Heart left ventricle (tissue), 16 donors: ENCODE measurements at regions not wholly inside any gene's neighbourhood (a gene's known extent, or its start where the extent isn't known, plus 50 kb on each side); places are given as distances from the start of the nearest gene placed in this dataset.
A peak's percentile ranks its signal among the peaks of the same experiment; 100 is the strongest.

Experiments used
- ATAC-seq, 4 donors: fragments of 200-7000 bp; cut with Tn5 transposase; one replicate each; pipeline ENCODE4 v1.9.1; 2020 to 2022; ENCODE audit warnings: moderate library complexity in 4 of 4, mild to moderate bottlenecking in 3 of 4, moderate number of reproducible peaks in 1 of 4
- DNase-seq, 5 donors: peaks; one replicate each; pipeline ENCODE4 v3.0.0-alpha.2; 2020
- H3K27ac ChIP-seq, 12 donors: fragments of 200-600 bp; sonication (generic) in 4 of 12; one replicate each; pipeline versions ENCODE4 v1.5.0 to v1.8.0; 2016 to 2022; ENCODE audit warnings: mild to moderate bottlenecking in 2 of 12
- H3K27me3 ChIP-seq, 9 donors: fragments of 200-600 bp; sonication (generic) in 2 of 9; one replicate each; pipeline versions ENCODE4 v1.5.1 to v1.8.0; 2016 to 2022; ENCODE audit warnings: mild to moderate bottlenecking in 3 of 9
- H3K36me3 ChIP-seq, 9 donors: fragments of 200-600 bp; sonication (generic) in 2 of 9; one replicate each; pipeline versions ENCODE4 v1.5.0 to v1.8.0; 2018 to 2022; ENCODE audit warnings: mild to moderate bottlenecking in 2 of 9
- H3K4me1 ChIP-seq, 12 donors: fragments of 200-600 bp; sonication (generic) in 4 of 12; one replicate each; pipeline versions ENCODE4 v1.5.0 to v1.8.0; 2016 to 2022; ENCODE audit warnings: mild to moderate bottlenecking in 3 of 12
- H3K4me3 ChIP-seq, 12 donors: fragments of 200-600 bp; sonication (generic) in 4 of 12; one replicate each; pipeline versions ENCODE4 v1.5.0 to v1.8.0; 2017 to 2022; ENCODE audit warnings: mild to moderate bottlenecking in 9 of 12, moderate library complexity in 4 of 12
- H3K9me3 ChIP-seq, 12 donors: fragments of 200-600 bp; sonication (generic) in 4 of 12; one replicate each; pipeline versions ENCODE4 v1.5.0 to v1.8.0; 2016 to 2022; ENCODE audit warnings: mild to moderate bottlenecking in 1 of 12
- POLR2A ChIP-seq, 2 donors: fragments of 450-650 bp; IDR thresholded peaks; one replicate each; pipeline ENCODE4 v1.6.1; 2017; ENCODE audit warnings: antibody characterized with exemption in 2 of 2, mild to moderate bottlenecking in 2 of 2, moderate library complexity in 2 of 2
- WGBS, 4 donors: extraction: QIAGEN DNeasy Blood & Tissue Kit in 2 of 4; methylation state at CpG; one replicate each; pipeline versions ENCODE4 v1.1.5 to v1.1.7; 2013 to 2018; 5-methylcytosine and 5-hydroxymethylcytosine counted together
- intact Hi-C, 10 donors: fragments of 100-400 bp; cut with DNase I; formaldehyde crosslinking; loops; one replicate each; pipeline versions ENCODE4 v1.11.1 to v1.14.2; 2022
- TF ChIP-seq, protein P1 (sequence below), 12 donors: fragments of 200-600 bp; sonication (generic) in 4 of 12; IDR thresholded peaks; one replicate each; pipeline versions ENCODE4 v1.5.0 to v1.8.0; 2018 to 2022; ENCODE audit warnings: antibody characterized with exemption in 12 of 12, mild to moderate bottlenecking in 5 of 12
- donor health status: ischemic (EF 13 %, LVEDD 7.1; RV severe dilation, severe dysfunction).
- donor health status: healthy with polysubstance abuse.
- donor health status: DM: no; HTN: yes; CAD: no.
- donor health status: DM: no; HTN: no; CAD: no.
- donor health status: ischemic (EF 25% LVEDD 6.9; RV normal size, moderate dysfunction).
- donor health status: ischemic (EF 25% LVEDD 5.7; RV mildly dilated, moderate dysfunction).
- donor health status: healthy.
- donor health status: DM: yes; HTN: yes; CAD: no.
- donor health status: ischemic (EF 35%, LVEDD 5.7; RV mildly dilated, moderate dysfunction).
- donor health status: nonischemic (EF 11% LVEDD 7.7; RV severe dilation, severe dysfunction).
- donor health status: DM: yes; HTN: yes; CAD: no.
- donor health status: PGD.
- donor health status: ischemic (EF 29% LVEDD 5.4; RV normal size, mild dysfunction).
- donor health status: nonischemic (EF 23%, LVEDD 6.1; RV moderate dilation, normal function).

DNA sequence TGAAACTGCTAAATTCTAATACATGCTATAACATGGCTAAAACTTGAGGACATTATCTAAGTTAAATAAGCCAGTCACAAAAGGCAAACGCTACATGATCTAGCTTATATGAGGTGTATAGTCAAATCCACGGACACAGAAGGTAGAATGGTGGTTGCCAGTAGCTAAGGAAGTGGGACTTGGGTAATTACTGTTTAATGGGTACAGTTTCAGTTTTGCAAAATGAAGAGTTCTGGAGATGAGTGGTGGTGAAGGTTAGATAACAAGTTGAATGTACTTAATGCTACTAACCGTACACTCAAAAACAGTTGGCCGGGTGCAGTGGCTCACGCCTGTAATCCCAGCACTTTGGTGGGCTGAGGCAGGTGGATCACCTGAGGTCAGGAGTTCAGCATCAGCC lies 644.5 kb upstream of the DIPK2B start:
- H3K36me3 ChIP-seq: no peaks in the 10 kb centered on the region
- H3K4me1 ChIP-seq: peaks cover 0 to 3% (median 0%) of the 10 kb centered on the region in 12 donors
- H3K4me3 ChIP-seq: no peak overlapping the region
- no peak for ATAC-seq
- intact Hi-C loops: loop anchor here in 6 of 10 donors (5.0 to 10.0 kb wide), 4 partner anchors 250 to 520 kb away; no protein-coding TSS in a partner anchor
- 89 to 94% (median 93%) methylated on average over 5 of the region's 5 CpGs for WGBS, 4 donors
- no peak for TF ChIP-seq POLR2A (IDR thresholded peaks at IDR 0.05)
- TF ChIP-seq, protein P1, sequence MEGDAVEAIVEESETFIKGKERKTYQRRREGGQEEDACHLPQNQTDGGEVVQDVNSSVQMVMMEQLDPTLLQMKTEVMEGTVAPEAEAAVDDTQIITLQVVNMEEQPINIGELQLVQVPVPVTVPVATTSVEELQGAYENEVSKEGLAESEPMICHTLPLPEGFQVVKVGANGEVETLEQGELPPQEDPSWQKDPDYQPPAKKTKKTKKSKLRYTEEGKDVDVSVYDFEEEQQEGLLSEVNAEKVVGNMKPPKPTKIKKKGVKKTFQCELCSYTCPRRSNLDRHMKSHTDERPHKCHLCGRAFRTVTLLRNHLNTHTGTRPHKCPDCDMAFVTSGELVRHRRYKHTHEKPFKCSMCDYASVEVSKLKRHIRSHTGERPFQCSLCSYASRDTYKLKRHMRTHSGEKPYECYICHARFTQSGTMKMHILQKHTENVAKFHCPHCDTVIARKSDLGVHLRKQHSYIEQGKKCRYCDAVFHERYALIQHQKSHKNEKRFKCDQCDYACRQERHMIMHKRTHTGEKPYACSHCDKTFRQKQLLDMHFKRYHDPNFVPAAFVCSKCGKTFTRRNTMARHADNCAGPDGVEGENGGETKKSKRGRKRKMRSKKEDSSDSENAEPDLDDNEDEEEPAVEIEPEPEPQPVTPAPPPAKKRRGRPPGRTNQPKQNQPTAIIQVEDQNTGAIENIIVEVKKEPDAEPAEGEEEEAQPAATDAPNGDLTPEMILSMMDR (IDR thresholded peaks at IDR 0.05): no peak
- H3K27me3 ChIP-seq: peaks cover 0 to 26% (median 0%) of the 10 kb centered on the region in 9 donors
- H3K9me3 ChIP-seq: no peaks in the 10 kb centered on the region
- no peak for DNase-seq
- no peak overlapping the region for H3K27ac ChIP-seq

DNA sequence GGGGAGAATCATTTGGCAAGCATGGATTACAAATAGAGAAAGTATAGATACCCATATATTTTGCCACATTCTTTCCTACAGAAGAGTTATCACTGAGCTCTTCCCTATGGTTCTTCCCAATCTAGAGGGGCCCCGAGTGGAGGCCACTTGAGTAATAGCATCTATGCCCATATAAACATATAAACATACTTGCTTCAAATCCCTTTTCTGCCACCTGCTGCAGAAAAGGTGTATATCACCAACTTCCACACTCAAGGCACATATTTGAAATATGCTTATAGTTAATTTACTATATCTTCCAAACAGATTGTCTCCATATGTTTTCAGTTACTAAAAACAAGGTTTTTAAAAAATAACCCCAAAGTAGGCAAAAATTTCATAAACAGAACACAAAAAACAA lies 642.8 kb upstream of the DIPK2B start:
- intact Hi-C loops: loop anchor here in 7 of 10 donors (5.0 to 10.0 kb wide), 5 partner anchors 249 to 519 kb away; no protein-coding TSS in a partner anchor
- DNase-seq (no peak), ATAC-seq (no peak)
- Histone ChIP-seq H3K27me3 (peaks cover 0 to 17% (median 0%) of the 10 kb centered on the region in 9 donors), H3K4me3 (no peak overlapping the region), H3K4me1 (no peaks in the 10 kb centered on the region), H3K36me3 (no peaks in the 10 kb centered on the region), H3K9me3 (no peaks in the 10 kb centered on the region), H3K27ac (no peak overlapping the region)
- 14 to 27% (median 22%) methylated on average over 1 of the region's 1 CpG for WGBS, 4 donors
- no peak for TF ChIP-seq POLR2A (IDR thresholded peaks at IDR 0.05)
- TF ChIP-seq, protein P1 (IDR thresholded peaks at IDR 0.05): peak in 5 of 12 donors; percentile 7 to 39 (median 24)

DNA sequence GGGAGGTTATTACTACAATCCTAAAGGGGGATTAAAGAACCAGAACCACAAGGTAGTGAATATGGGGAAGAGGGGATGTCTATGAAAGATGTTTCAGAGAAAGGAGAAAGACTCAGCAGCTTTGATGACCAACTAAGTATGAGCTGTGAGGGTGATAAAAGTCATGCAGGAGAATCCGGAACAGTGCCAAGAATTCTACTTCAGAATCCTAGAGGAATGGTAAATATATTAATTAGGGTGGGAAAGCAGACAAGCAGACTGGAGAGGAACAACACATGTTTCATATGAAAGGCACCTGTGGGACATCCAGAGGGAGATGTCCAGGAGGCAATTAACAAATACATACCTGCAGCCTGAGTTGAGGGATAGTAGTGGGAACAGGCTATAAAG lies 642.2 kb upstream of the DIPK2B start:
- H3K27me3 ChIP-seq: peaks cover 0 to 17% (median 0%) of the 10 kb centered on the region in 9 donors
- H3K36me3 ChIP-seq: no peaks in the 10 kb centered on the region
- no peaks in the 10 kb centered on the region for H3K4me1 ChIP-seq
- no peaks in the 10 kb centered on the region for H3K9me3 ChIP-seq
- DNase-seq (no peak), ATAC-seq (no peak)
- H3K4me3 ChIP-seq: no peak overlapping the region
- intact Hi-C loops: loop anchor here in 7 of 10 donors (5.0 to 10.0 kb wide), 5 partner anchors 248 to 518 kb away; no protein-coding TSS in a partner anchor
- 53 to 63% (median 60%) methylated on average over 1 of the region's 1 CpG for WGBS, 4 donors
- no peak overlapping the region for H3K27ac ChIP-seq
- TF ChIP-seq, protein P1 (IDR thresholded peaks at IDR 0.05): no peak
- TF ChIP-seq POLR2A (IDR thresholded peaks at IDR 0.05): no peak

DNA sequence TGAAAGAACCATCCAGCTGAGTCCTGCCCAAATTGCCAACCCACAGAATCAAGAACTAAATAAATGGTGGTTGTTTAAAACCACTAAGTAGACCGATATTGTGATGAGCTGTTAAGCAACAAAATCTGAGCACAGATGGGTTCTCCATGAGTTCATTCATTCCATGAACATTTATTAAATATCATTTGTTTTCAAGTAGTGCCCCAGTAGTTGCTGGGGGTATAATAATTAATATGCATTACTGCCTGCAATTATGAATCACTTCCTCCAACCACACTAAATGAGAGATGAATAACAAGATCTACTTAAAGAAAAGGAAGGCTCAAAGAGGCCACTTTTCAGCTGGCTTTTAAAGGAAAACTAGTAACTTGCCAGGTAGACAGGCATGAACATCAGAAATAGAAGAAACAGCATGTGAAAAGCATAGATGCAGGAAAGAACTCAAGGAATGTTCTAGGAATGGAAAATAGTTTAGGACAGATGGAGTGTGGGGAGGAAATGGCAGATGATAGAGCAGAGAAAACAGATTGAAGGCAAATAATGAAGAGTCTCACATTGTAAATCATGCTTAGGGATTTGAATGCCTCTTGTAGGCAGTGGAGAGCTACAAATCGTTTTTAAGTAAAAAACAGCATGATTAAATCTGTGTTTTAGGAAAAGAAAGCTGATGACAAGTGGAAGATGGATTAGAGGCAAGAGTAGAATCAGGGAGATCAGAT lies 641.7 kb upstream of the DIPK2B start:
- no peak for ATAC-seq
- Histone ChIP-seq H3K27me3 (peaks cover 0 to 17% (median 0%) of the 10 kb centered on the region in 9 donors), H3K4me3 (no peak overlapping the region), H3K4me1 (no peaks in the 10 kb centered on the region), H3K36me3 (no peaks in the 10 kb centered on the region), H3K9me3 (no peaks in the 10 kb centered on the region), H3K27ac (no peak overlapping the region)
- TF ChIP-seq, protein P1 (IDR thresholded peaks at IDR 0.05): no peak
- no peak for TF ChIP-seq POLR2A (IDR thresholded peaks at IDR 0.05)
- 52 to 68% (median 64%) methylated on average over 2 of the region's 2 CpGs for WGBS, 4 donors
- intact Hi-C loops: loop anchor here in 7 of 10 donors (5.0 to 10.0 kb wide), 5 partner anchors 248 to 518 kb away; no protein-coding TSS in a partner anchor
- no peak for DNase-seq
